CD4-positive, alpha-beta T cell (primary cell): ENCODE measurements at regions not wholly inside any gene's neighbourhood (a gene's known extent, or its start where the extent isn't known, plus 50 kb on each side); places are given as distances from the start of the nearest gene placed in this dataset.
"Not testable (repeated sequence)": the region's sequence is repeated elsewhere in the genome, so short reads cannot be mapped to it uniquely, and the experiment has no call there.

Experiments
- ATAC-seq: fragments of 200-7000 bp; cut with Tn5 transposase; one replicate; pipeline ENCODE4 v1.10.0; 2022; ENCODE audit warnings: mild to moderate bottlenecking; ENCODE audit not compliant: poor library complexity
- CTCF ChIA-PET: fragments of 350-600 bp; sonication (Branson Sonifier 250); formaldehyde crosslinking; loops from one replicate; lab custom pipeline; 2021; ENCODE audit warnings: antibody characterized with exemption, inconsistent platforms; lab: Charles Lee
- POLR2A ChIA-PET: fragments of 350-600 bp; sonication (Branson Sonifier 250); formaldehyde crosslinking; loops from one replicate; lab custom pipeline; 2021; ENCODE audit warnings: antibody characterized with exemption, inconsistent platforms; lab: Charles Lee
- DNase-seq, 14 experiments: peaks; one replicate each; pipeline ENCODE4 v3.0.0-alpha.2; 2013 to 2020; ENCODE audit warnings: mixed read lengths in 2 of 14
- H3K27ac ChIP-seq, 2 donors: one replicate each; pipeline versions ENCODE4 v1.5.1 to v1.7.0; 2013; ENCODE audit warnings: low read length in 2 of 2, low read depth in 1 of 2, mild to moderate bottlenecking in 1 of 2
- H3K27me3 ChIP-seq, 2 experiments: 1 replicate in 1 of 2; 2 replicates in 1 of 2; pipeline versions ENCODE4 v1.6.1 to v1.7.0; 2013; ENCODE audit warnings: low read length in 2 of 2, control low read depth in 1 of 2, mild to moderate bottlenecking in 1 of 2, moderate library complexity in 1 of 2; ENCODE audit not compliant: insufficient read depth in 2 of 2, control insufficient read depth in 1 of 2
- H3K36me3 ChIP-seq: one replicate; pipeline ENCODE4 v1.6.1; 2013; ENCODE audit warnings: low read length, control low read depth; ENCODE audit not compliant: insufficient read depth
- H3K4me1 ChIP-seq: one replicate; pipeline ENCODE4 v1.6.1; 2013; ENCODE audit warnings: low read length, control low read depth; ENCODE audit not compliant: insufficient read depth
- H3K4me3 ChIP-seq: one replicate; pipeline ENCODE4 v1.5.1; 2013; ENCODE audit warnings: mild to moderate bottlenecking, low read length, moderate library complexity
- H3K9me3 ChIP-seq, 2 experiments: 1 replicate in 1 of 2; 2 replicates in 1 of 2; pipeline versions ENCODE4 v1.6.1 to v1.7.0; 2013; ENCODE audit warnings: low read length in 2 of 2, mild to moderate bottlenecking in 2 of 2, control low read depth in 1 of 2, moderate library complexity in 1 of 2; ENCODE audit not compliant: control insufficient read depth in 1 of 2, insufficient read depth in 1 of 2
- H3K27ac Mint-ChIP-seq: one replicate; pipeline ENCODE4 v1.8.0; 2020; ENCODE audit warnings: mixed read lengths
- H3K27me3 Mint-ChIP-seq: one replicate; pipeline ENCODE4 v1.8.0; 2021; ENCODE audit warnings: mixed read lengths
- H3K36me3 Mint-ChIP-seq: one replicate; pipeline ENCODE4 v1.8.0; 2021; ENCODE audit warnings: low read depth, mixed read lengths
- H3K4me1 Mint-ChIP-seq: one replicate; pipeline ENCODE4 v1.8.0; 2021; ENCODE audit warnings: low read depth, mixed read lengths
- H3K4me3 Mint-ChIP-seq: one replicate; pipeline ENCODE4 v1.8.0; 2020; ENCODE audit warnings: mild to moderate bottlenecking, mixed read lengths
- H3K9me3 Mint-ChIP-seq: one replicate; pipeline ENCODE4 v1.8.0; 2020; ENCODE audit warnings: mixed read lengths
- CTCF ChIP-seq: fragments of 200-600 bp; IDR thresholded peaks from one replicate; pipeline ENCODE4 v1.8.0; 2022; ENCODE audit warnings: antibody characterized with exemption, mild to moderate bottlenecking
- intact Hi-C, 2 experiments: fragments of 100-400 bp; cut with DNase I in 1 of 2; cut with micrococcal nuclease in 1 of 2; formaldehyde crosslinking; loops; one replicate each; pipeline versions ENCODE4 v1.15.1 to v1.9.0; 2023 to 2025; cut with DNase I, micrococcal nuclease

- Histone ChIP-seq H3K36me3 (no peaks in the 10 kb centered on the region), H3K27me3 (peaks cover 0 to under 1% of the 10 kb centered on the region in 2 experiments), H3K9me3 (peaks cover 0 to 7% of the 10 kb centered on the region in 2 experiments), H3K27ac (no peak overlapping the region), H3K4me1 (no peaks in the 10 kb centered on the region), H3K4me3 (no peak overlapping the region)
- H3K4me3 Mint-ChIP-seq, result no peak overlapping the region
- ChIA-PET CTCF (interaction anchor here (1.6 kb wide), 1 partner anchor 276 kb away, joined by 4 read pairs; no protein-coding TSS in a partner anchor), POLR2A (no interaction called here)
- no peaks in the 10 kb centered on the region for H3K27me3 Mint-ChIP-seq
- DNase-seq (no peak), ATAC-seq (no peak)
- intact Hi-C loops, result no loop called here
- no peaks in the 10 kb centered on the region for H3K4me1 Mint-ChIP-seq
- no peak for TF ChIP-seq CTCF
- H3K27ac Mint-ChIP-seq, result no peak overlapping the region
- H3K9me3 Mint-ChIP-seq, result no peaks in the 10 kb centered on the region
- no peaks in the 10 kb centered on the region for H3K36me3 Mint-ChIP-seq
These were observed 107.0 kb downstream of the ZNF486 start for GRCh38 chr19:20273951-20274570.

- Histone ChIP-seq H3K27me3 (peaks cover 0 to 3% of the 10 kb centered on the region in 2 experiments), H3K9me3 (peaks cover 0 to 7% of the 10 kb centered on the region in 2 experiments), H3K27ac (no peak overlapping the region), H3K36me3 (no peaks in the 10 kb centered on the region), H3K4me3 (no peak overlapping the region), H3K4me1 (no peaks in the 10 kb centered on the region)
- ATAC-seq (no peak), DNase-seq (no peak)
- intact Hi-C loops, result no loop called here
- H3K27ac Mint-ChIP-seq, result no peak overlapping the region
- H3K36me3 Mint-ChIP-seq, result no peaks in the 10 kb centered on the region
- POLR2A ChIA-PET, result no interaction called here
- H3K9me3 Mint-ChIP-seq, result no peaks in the 10 kb centered on the region
- CTCF ChIA-PET, result no interaction called here
- H3K4me3 Mint-ChIP-seq, result no peak overlapping the region
- no peak for TF ChIP-seq CTCF
- H3K4me1 Mint-ChIP-seq, result no peaks in the 10 kb centered on the region
- no peaks in the 10 kb centered on the region for H3K27me3 Mint-ChIP-seq
These were observed 106.4 kb downstream of the ZNF486 start for GRCh38 chr19:20273376-20273775.

DNA sequence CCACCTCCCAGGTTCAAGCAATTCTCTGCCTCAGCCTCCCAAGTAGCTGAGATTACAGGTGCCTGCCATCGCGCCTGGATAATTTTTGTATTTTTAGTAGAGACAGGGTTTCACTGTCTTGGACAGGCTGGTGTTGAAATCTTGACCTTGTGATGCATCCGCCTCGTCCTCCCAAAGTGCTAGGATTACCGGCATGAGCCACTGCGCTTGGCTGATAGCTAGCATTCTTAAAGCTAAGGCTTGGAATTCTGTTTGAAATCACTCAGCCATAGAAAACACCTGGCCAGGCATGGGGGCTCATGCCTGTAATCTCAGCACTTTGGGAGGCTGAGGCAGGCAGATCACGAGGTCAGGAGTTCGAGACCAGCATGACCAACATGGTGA, 105.6 kb downstream of the ZNF486 start:
- H3K4me3 Mint-ChIP-seq, H3K4me3 ChIP-seq, DNase-seq, ATAC-seq, H3K27ac Mint-ChIP-seq, H3K4me1 ChIP-seq, H3K27me3 Mint-ChIP-seq, H3K36me3 Mint-ChIP-seq, CTCF ChIA-PET, H3K27ac ChIP-seq, intact Hi-C loops, POLR2A ChIA-PET, H3K9me3 Mint-ChIP-seq, H3K4me1 Mint-ChIP-seq, H3K9me3 ChIP-seq, H3K27me3 ChIP-seq, H3K36me3 ChIP-seq: not testable (repeated sequence)

DNA sequence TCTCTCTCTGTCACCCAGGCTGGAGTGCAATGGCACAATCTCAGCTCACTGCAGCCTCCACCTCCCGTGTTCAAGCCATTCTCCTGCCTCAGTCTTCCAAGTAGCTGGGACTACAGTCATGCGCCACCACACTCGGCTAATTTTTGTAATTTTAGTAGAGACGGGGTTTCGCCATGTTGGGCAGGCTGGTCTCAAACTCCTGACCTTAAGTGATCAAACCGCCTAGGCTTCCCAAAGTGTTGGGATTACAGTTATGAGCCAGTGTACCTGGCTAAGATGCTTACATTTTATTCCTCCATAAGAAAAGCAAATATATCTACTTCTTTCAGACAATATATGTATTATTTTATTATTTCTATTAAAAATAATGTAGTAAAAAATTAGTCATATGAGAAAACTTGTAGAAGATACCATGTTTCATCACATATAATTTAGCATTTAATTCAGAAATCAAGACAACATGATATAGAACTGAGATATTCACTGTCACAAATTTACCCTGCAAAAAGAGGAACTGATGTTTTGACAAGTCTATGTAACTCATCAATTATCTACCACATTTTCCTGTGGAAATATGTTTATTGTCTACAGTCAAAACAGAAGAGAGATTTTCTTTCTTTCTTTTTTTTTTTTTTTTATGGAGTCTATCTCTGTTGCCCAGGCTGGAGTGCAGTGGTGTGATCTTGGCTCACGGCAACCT, 105.1 kb downstream of the ZNF486 start:
- H3K9me3 ChIP-seq, H3K27ac ChIP-seq, H3K4me1 ChIP-seq, POLR2A ChIA-PET, ATAC-seq, CTCF ChIA-PET, H3K36me3 Mint-ChIP-seq, H3K27me3 Mint-ChIP-seq, H3K4me1 Mint-ChIP-seq, intact Hi-C loops, H3K27ac Mint-ChIP-seq, H3K36me3 ChIP-seq, H3K27me3 ChIP-seq, H3K4me3 ChIP-seq, DNase-seq, H3K4me3 Mint-ChIP-seq, H3K9me3 Mint-ChIP-seq: not testable (repeated sequence)
